C4-2B (cell line): ENCODE measurements at regions not wholly inside any gene's neighbourhood (a gene's known extent, or its start where the extent isn't known, plus 50 kb on each side); places are given as distances from the start of the nearest gene placed in this dataset.

Source experiments
- ZFX ChIP-seq: fragments of 450-650 bp; IDR thresholded peaks from 2 replicates; pipeline ENCODE4 v1.6.1; 2017
- TF ChIP-seq, protein P1 (sequence below): fragments of 450-650 bp; conservative IDR thresholded peaks from 2 replicates; pipeline ENCODE4 v1.5.1; 2017; ENCODE audit warnings: mild to moderate bottlenecking

DNA sequence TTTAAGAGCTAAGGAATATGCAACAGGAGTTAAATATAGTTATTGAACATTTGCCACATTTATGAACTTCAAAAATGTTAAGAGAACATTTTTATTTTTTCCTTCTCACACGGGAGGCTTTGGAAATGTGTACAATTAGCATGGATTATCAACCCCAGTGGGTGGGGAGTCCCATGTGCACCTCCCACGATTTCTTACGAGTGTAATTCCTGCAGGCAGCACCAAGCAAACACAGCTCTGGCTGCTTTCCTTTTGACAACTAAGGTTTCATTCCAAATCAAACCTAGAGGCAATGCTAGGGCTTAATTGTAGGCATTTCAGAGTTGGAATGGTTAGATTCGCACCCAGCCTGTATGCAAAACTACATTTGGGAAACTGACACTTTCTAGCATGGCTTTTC is 460.9 kb downstream of the METTL15 start:
- TF ChIP-seq, protein P1, sequence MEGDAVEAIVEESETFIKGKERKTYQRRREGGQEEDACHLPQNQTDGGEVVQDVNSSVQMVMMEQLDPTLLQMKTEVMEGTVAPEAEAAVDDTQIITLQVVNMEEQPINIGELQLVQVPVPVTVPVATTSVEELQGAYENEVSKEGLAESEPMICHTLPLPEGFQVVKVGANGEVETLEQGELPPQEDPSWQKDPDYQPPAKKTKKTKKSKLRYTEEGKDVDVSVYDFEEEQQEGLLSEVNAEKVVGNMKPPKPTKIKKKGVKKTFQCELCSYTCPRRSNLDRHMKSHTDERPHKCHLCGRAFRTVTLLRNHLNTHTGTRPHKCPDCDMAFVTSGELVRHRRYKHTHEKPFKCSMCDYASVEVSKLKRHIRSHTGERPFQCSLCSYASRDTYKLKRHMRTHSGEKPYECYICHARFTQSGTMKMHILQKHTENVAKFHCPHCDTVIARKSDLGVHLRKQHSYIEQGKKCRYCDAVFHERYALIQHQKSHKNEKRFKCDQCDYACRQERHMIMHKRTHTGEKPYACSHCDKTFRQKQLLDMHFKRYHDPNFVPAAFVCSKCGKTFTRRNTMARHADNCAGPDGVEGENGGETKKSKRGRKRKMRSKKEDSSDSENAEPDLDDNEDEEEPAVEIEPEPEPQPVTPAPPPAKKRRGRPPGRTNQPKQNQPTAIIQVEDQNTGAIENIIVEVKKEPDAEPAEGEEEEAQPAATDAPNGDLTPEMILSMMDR = no peak
- TF ChIP-seq ZFX = no peak
